Amygdala (tissue), 56 donors: ENCODE measurements at regions not wholly inside any gene's neighbourhood (a gene's known extent, or its start where the extent isn't known, plus 50 kb on each side); places are given as distances from the start of the nearest gene placed in this dataset.

ENCODE experiments used
- DNase-seq, 56 donors: peaks; one replicate each; lab custom pipeline; 2025; lab: John Stamatoyannopoulos, UW

DNA sequence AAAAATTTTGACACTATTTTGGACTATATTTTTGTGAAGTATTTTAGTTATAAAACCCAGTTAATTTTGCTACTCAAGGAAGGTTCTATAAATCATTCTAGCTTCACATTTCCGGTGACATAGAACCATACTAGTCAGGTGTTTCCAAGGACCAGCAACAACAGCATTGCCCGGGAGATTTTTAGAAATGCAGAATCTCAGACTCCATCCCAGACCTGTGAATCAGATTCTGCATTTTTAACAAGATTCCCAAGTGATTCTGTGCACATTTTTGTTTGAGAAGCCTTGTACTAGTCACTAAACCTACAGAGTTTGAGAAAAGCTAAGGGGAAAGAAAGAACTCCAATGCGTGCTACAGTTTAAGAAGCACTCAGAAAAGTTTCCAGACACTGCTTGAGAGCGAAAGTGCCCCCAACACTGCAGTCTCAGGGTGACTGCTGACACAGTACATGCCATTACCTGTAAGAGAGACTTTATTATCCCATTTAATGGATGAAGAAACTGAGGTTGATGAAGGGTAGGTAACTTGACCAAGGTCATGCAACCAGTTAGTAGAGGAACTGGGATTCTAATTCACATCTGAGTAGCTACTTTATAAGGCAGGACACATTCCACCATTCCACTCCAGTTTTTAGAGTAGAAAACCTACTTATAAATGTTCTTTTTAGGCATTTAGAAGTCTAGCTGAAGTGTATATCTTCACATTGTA, 49.7 kb upstream of the USP3 start:
- DNase-seq = no peak
